HG03558 (cell line): ENCODE measurements at regions not wholly inside any gene's neighbourhood (a gene's known extent, or its start where the extent isn't known, plus 50 kb on each side); places are given as distances from the start of the nearest gene placed in this dataset.

Experiments
- ATAC-seq: cut with Tn5 transposase; IDR thresholded peaks from one replicate; pipeline ENCODE4 v1.9.1; 2021; ENCODE audit warnings: moderate number of reproducible peaks; ENCODE audit not compliant: unreplicated experiment; ENCODE audit errors: extremely low read depth

DNA sequence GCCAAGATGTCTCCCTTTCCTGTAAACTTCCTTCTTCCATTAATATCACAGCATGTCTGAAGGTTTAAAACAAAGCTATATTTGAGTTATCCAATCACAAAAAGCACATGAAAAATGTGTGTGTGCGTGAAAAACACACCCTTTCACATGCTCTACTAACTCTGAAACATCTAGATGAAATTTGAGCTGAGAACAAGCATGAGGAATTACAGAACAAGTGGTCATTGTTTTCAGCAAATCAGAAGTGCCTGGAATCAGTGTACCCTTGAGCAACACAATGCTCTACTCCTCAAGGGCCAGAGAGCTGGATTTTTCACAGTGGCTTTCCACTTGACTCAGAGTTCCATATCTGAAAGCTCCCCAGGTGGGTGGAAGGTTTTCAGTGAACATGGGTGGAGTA, 255.9 kb downstream of the PSAT1 start:
- no peak for ATAC-seq

DNA sequence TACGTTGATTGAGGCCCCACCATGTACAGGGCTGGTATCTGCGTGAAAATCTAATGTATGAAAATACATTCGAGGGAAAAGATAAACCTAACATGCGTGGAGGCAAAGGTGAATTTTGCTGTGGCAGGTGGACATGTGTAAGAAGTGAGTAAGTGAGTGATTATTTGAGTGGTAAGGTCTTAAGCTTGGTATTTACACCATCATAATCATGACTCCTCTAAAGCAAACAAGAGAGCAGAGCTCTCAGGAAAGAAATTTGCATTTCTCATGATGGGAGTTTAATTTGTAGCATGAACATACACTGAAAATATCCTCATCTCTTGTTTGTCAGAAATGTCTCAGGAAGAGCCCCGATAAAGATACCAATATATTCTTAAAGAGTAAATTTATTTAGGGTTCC, 260.6 kb downstream of the PSAT1 start:
- no peak for ATAC-seq

DNA sequence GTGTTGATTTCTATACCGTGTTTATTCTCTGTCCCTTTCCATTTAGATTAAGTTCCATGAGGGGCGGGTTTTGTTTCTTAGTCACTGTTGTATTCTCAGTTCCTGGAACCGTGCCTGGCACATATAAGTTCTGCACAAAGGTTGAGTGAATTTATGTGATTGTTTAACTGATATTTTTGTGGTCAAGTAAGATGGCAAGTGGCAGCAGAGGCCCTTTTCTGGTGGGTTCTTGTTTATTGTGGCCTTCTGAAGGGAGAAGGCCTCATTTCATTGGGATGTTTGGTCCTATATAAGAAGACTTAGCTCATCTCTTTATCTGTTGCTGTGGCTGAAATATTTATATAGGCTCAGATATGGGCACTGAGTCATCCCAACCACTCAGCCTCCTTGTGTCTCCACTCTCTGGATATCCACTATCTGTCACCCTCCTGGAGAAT, 262.5 kb downstream of the PSAT1 start:
- no peak for ATAC-seq

DNA sequence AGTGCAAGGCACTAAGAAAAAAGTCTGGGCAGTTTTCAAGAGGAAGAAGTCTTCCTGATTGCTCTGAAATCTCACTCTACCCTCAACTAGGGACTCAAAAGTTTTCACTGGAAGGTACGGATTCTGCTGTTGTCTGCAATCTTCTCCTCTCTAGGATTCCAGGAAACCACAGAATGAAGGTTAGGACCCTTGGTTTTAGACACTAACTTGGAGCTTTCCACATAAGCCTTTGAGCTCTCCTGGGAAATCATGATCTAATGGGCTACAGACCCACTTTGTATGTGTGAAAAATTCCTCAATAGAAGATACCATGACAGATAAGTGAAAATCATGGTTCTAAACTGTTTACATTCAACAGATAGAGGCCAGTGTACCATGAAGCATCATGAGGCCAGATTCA, 265.1 kb downstream of the PSAT1 start:
- ATAC-seq: no peak

DNA sequence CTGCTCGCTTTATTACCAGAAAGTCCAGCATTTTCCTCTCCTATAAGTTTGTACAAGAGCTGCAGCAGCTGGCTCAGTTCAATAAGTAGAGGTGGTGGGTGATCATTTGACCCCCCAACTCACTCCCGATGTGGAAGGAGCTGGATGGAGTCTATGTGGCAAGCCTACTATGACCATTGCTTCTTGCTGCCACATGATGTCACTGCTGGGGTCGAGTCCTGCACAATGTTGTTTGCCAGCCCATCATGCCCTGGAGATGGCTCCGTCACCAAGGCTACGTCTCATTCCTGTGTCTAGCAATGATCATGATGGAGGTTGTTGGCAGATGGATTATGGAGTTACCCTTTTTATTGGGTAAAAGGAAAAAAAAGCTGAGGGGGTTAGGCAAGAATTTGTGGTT, 266.3 kb downstream of the PSAT1 start:
- ATAC-seq: no peak

DNA sequence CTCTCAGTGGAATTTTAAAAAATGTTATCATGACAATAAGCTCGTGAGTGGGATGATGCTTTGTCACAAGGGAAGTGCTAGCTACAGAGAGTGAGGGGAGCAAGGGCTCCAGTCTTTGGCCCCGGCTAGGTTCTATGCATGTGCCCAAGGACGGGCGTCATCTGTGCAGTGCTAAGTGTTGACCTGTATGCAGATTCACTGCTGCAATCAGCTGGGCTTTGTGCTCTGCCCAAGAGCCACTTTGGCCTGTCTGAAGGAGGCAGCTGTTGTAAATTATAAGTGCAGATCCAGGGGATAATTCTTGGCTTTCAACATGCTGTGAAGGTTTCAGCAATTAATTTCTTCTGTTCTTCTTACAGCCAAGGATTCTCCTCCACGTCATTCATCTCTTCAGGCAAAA, 268.6 kb downstream of the PSAT1 start:
- no peak for ATAC-seq

DNA sequence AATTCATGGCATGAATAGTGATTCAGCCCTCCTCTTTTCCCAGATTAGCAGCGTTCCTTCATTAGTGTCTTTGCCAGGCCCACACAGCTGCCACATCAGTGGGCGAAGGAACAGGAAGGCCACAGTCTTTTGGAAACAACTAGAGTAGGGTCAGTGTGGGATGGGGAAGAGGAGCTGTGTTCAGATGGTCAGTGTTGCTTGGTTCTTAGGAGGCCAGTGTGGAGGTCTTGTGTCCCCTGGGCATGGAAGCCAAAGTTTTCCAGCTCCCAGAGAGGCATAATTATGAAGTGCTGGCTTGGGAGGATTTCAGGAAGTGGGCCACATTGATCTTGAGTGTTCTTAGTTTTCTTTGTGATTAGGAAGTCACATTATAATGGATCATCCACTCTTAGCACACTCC, 269.6 kb downstream of the PSAT1 start:
- ATAC-seq: no peak

DNA sequence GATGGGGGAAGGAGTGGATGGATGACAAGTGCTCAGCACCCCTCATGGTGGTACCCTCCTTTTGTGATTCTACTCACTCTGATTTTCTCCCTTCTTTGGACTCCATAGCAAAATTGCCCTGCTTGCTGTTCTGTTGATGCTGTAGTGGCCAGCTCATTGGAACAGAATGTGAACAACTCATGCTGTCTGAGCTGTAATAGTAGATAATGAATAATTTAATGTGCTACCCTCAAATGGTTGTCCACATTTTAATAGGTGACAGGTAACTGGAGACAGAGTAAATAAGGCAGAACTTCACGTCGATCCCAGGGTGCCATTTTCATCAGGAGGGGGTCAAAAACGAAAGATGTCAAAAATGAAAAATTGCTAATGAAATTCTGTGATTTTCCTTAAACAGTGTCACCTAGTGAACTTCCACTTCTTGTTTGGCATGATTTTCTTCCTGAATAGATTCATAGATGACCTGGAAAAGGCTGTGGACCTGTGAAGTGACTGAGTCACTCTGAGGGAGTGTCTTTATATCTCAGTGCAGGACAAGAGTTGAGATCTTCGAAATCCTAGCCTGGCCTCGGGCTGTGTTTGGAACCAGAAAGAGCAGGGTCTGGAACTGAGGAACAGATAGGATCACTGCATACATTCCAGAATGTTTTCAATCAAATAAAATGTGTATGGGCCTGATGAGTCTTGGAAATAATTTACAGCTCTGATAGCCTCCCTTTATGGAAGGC, 270.2 kb downstream of the PSAT1 start:
- no peak for ATAC-seq

DNA sequence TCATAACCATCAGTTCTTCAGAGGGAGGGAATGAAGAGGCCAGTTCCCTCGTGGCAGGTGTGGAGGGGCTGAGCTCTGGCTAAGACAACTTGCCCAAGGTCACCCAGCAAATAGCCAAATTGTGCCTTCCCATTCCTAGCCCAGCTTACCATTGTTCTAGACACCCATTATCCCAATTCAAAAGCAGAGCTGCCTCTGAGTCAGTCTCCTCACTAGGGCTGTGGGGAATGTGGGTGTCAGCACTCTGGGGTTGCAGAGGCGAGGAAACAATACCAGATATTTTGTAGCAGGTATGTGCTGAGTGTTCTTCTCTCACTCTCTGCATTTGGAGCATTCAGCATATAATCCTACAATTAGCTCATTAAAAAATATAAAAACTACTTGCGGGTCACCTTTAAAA, 270.8 kb downstream of the PSAT1 start:
- ATAC-seq: no peak

DNA sequence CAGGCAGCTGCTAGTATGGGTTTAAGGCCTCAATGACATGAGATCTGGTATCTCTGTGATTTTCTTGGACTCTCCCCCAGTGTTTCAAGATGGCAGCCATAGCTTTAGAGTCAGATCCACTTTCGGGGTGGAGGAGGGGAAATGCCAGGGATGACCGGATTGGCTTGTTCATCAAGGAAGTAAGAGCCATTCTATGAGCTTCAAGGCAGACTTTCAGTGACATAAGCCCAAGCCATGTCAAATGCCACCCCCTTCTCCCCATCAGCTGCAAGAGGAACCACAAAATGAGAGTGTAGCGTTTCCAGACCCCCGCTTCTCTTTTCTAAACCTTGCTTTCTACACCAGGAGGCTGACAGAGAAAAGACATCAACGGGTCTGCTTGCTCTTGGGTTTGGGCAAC, 271.8 kb downstream of the PSAT1 start:
- no peak for ATAC-seq

DNA sequence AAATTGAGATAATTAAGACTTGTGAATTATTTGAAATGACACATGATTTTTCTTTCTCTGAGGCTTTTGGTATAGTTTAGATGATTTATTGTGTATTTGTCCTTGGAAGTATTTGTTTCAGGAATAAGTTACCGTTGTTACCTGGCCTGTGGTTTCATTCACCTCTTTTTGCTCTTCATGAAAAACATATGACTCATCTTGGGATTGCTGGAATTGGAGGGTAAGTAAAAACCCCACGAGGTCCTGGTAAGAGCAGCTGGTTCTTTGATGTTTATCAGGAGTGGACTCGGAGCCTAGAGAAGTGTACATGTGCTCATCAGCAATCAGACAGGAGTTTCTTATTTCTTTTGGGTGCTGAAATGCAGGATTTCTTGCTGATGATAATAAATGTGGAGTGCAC, 275.3 kb downstream of the PSAT1 start:
- no peak for ATAC-seq

DNA sequence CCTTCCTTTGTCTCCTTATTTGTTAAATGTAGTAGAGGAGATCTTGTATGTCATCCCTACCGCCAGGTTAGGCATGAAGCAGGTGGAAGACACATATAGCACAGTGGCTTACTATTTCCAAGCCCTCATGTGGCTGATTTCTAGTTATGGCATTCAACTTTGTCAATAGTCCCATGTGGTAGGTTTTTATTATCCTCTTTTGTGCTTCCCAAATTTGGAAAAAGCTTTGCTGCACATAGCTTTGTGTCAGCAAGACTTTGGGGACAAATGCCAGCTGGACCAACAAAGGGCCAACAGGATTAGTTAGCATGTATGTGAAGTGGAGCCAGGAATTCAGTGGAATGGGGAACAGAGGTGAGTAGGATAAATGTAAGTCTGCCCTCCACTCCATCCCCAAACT, 276.3 kb downstream of the PSAT1 start:
- no peak for ATAC-seq

DNA sequence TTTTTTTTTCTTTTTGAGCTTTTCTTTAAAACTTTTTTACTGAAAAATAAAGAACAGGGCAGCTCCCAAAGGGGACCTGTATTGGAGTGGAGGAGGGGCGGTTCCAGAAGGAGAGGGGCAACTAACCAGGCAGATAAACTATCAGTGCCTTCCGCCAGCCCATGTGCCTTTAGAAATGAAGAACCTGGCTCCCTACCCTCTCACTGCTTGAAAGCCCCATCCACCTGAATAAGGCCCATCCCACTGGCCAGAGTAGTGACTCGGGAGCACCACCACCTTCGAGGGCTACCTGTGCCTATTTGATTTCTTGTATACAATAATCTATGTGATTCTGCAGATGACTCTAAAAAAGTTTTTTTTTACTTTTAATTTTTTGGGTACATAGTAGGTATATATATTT, 276.7 kb downstream of the PSAT1 start:
- ATAC-seq: no peak

DNA sequence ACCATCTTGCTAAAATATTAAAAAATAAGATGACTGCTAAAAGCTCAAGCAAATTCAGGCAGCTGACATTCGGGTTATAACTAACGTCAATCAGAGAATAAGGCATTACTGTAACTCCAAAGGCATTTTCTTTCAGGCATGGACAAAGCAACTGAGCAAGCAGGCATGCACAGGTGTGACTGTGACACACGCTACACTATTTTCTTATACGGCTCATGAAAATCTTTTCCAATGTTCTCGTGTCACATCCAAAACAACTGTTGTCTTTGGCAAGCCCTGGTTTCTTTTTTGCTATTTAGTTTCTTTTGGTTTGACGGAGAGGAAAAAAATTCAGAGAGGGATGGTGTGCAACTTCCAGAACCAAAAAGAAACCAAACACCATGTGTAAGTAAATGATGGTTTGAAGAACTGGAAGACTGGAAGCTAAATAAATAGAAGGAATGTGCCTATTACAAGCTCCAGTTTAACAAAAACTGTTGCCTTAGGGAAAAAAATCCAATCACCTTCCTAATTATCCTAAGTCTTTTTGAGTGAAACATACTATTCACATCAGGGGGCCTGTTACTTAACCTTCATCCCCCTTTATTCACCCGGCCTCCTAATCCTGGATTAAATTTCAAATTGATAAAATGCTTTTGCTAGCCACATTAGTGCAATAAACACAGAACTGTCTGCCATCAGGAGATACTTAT, 277.6 kb downstream of the PSAT1 start:
- no peak for ATAC-seq

DNA sequence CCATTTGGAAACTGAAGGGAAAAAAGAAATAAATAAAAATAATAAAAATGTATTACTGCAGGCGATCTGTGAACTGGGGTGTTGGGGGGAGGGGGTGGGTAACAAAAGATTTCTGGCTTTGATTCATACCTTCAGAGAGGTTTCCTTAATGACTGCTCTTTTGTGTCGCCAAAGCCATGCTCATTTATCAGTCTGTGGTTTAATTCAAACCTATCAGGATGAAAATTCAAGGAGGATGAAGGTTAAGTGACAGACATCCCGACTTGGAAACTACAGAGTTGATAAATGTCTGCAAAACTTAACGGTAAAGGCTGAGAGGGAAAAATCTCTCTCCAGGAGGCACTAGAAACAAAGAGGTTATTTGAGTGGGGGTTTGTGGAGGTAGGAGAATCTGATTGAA, 278.2 kb downstream of the PSAT1 start:
- no peak for ATAC-seq

DNA sequence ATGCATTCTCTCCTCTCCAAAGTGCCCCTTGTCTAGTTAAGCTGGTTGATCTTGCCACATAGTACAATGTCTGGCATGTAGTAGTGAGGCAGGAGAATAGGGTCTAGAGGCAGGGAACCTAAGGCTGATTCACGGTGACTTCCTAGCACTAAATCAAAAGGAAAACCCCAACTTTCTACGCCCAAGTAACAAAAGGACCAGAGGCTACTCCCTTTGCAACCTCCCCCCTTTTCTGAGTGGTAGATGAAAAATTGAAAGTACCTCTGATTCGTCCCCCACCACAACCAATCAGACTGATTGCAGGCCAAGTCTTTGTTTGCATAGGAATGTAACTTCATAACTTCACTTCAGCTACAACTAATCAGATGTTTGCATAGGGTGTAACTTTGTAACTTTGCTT, 278.8 kb downstream of the PSAT1 start:
- no peak for ATAC-seq

DNA sequence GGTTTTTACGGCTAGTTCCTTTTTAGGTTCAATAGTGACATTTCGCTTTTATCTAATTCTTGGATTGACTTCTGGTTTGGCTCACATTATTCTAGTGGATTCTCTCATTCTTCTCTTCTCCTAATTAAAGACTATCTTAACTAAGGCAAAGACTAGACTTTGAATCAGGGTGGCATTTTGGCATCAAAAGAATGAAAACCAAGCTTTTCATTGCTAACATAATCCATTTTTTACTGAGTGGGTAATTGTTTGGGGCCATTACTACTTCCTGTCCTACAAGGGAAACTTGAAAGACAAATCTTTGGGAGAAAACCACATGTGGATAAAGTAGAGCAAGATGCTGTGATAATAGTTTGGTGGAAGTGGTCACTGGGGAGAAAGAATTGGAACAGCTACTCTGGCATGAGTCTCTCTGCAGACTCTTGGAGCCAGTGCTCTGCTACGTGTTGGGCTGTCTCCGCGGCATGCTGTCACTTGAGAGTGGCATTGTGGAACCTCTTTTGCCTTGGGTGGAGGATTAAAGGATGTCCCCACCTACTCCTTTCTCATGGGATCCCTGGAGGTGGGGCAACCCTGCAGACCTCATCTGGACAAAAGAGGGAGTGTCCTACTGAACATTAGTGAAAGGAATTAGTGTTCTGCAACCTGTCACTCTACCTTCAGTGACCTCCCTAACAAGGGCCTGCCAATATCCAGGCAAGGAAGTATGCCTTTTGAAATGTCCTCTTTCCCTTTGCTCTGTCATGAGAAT, 280.4 kb downstream of the PSAT1 start:
- ATAC-seq: no peak

DNA sequence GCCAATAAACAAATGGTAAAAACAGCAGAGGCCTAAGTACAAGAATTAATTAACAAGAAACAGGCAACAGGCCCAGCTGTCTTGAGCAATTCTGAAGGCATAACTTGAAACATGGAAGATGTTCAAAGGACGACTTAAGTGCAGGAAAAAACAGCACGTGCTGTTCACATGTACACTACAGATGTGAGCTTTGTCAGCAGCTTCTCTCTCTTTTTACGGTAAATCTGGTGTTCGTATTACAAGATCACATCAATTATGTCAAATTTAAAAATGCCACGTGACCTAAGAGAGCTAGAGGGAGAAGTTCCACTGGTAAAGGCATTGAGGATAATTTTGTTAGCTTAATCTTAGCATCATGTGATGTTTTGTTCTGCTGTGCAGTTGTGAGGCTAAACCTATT, 281.1 kb downstream of the PSAT1 start:
- ATAC-seq: no peak

DNA sequence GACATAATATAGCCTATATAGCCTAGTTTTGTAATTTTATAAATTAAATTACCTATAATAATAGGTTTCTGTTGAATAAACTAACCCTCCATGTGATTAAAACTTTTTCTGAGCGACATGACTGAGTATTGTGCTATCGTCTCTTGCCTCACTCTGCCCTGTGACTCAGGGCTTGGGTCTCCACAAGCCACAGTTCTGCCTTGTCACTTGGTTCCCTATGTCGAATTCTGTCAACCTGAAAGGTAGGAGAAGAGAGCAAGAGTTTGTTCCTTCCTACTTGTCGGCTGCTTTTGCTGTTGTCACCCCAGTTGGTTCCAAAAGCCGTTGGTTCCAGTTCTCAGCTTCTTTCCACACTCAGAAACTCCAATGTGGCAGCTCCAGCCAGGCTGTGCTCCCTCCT, 285.9 kb downstream of the PSAT1 start:
- ATAC-seq: no peak

DNA sequence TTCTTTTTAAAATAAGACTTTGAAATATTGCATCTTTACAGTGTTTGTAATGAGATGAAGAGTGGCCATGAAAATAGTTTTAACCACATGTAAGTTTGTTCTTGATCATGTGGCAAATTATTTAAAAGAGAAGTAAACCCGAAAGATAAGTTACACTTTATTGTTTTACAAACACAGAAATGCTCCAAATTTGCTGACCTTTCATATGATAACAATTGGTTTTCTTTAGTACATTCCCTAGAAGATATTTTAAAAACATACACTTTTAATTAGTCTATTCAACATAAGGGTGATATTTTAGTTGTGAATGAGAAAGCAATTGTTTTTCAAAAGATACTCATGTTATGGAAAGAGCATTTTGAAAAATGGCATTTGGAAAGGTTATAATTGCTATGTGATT, 287.7 kb downstream of the PSAT1 start:
- ATAC-seq: no peak

DNA sequence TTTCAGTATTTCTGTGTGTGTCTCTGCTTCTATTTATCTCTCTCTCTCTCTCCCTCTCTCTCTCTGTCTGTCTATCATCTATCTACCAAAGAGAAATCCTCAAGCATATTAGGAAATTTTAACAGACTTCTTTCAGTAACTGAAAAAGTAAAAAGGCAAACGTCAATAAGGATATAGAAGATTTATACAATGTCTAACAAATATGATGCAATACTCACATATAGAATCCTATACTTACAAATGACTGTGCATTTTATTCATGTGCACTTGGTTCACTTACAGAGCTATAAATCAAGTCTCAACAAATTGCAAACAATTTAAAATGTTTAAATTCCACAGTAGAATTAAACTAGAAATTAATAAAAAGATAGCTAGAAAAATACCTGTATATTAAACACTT, 289.0 kb downstream of the PSAT1 start:
- no peak for ATAC-seq
